T1000 (cell line): ENCODE measurements at regions not wholly inside any gene's neighbourhood (a gene's known extent, or its start where the extent isn't known, plus 50 kb on each side); places are given as distances from the start of the nearest gene placed in this dataset.
"Not testable (repeated sequence)": the region's sequence is repeated elsewhere in the genome, so short reads cannot be mapped to it uniquely, and the experiment has no call there.

ENCODE experiments used
- DNase-seq: peaks from one replicate; lab custom pipeline; 2025; ENCODE audit warnings: mixed read lengths; lab: John Stamatoyannopoulos, UW

- DNase-seq, result no peak
These were observed 233.3 kb downstream of the ZNF608 start for GRCh38 chr5:124512952-124513632.

GRCh38 chr5:124512236-124512635 lies 234.2 kb downstream of the ZNF608 start:
- no peak for DNase-seq

DNA sequence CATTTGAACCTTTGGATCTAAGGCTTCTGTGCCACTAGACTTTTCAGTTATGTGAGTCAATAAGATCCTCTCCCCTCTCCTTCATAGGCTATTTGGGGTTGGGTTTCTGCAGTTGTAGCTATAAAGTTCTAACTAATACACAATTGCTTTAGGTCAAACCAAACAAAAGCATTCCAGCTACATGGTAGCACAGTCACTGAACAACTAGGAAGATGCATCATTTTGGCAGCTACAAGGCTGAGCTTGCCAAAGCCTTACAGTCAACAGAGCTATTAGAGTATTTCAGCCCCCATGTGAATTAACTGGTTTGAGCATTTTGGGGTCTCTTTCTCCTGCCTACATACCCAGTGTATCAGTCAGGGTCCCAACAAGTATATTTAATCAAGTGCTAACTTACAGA lies 234.6 kb downstream of the ZNF608 start:
- DNase-seq, result no peak

DNA sequence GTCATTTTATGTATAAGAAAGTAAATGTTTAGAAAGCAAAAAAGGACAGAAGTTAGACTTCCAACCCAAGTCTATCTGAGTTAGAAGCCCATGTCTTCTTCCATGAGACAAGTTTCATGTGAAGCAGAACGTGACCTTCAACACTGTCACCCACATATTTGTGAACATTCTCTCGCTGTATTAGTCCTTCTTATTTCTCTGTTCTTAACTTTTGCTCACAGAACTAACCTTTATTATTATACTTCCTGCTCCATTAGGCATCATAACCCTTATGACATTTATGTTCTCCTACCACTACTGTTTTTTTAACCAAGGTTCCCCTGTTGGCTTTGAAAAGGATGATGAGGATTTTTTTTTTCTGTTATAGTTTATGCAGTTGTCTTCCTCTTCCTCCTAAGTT lies 238.8 kb downstream of the ZNF608 start:
- DNase-seq, result no peak

DNA sequence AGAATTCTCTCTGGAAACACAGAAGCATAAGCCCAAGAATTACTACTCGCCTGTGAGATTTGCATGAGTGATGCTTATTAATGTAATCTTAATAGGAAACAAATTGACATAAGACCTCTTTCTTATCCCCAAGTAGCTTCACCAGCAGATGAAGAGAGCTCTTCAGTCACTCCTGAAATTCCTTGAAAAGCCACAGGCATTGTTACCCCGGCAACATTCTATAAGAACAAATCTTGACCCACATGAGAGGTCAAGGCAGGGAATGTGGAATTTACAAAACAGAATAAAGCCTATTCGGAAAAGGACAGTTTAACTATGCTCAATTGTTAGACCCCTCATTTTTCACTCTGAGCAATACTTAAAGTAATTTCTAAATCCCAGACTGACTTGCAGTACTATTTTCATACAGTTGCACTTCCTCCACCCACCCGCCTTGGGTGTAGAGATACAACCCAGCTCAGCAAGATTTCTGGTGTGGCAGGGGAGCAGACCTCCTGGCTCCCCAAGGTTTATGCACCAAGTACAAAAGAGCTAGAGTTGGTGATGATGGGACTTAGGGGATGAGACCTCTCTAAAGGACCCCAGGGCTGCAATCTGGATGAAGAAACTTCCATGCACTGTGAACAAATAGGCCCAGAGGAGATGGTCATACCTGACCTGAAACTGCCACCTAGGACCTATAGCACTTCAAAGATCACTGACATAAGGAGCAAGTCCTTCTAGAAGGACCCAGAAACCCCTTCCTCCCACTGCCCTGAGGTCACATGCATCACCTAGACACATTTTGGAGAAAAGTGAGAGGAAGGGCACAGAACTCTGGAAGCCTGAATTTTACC lies 242.1 kb downstream of the ZNF608 start:
- DNase-seq, result no peak

DNA sequence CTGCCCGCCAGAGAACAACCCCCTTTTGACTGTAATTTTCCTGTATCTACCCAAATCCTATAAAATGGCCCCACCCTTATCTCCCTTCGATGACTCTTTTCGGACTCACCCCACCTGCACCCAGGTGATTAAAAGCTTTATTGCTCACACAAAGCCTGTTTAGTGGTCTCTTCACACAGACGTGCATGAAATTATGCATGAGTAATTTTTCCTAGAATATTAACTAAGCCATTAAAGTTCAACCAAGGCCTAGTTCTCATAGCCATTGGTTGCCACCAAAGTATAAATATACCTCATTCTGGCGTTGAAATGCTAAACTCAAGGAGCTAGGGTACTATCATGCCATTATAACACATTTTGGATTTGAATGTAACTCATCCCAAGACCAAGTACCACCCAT lies 243.9 kb downstream of the ZNF608 start:
- no peak for DNase-seq

DNA sequence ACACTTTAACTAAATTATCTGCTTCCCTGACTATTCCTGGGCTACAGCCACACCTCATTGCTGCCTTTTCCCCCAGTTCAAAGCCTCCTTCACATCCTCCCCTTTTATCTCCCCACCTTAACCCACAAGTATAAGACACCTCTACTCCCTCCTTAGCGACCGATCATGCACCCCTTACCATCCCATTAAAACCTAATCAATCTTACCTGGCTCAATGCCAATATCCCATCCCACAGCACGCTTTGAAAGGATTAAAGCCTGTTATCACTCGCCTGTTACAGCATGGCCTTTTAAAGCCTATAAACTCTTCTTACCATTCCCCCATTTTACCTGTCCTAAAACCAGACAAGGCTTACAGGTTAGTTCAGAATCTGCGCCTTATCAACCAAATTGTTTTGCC lies 246.6 kb downstream of the ZNF608 start:
- not testable (repeated sequence) for DNase-seq

GRCh38 chr5:124496968-124497367 lies 249.5 kb downstream of the ZNF608 start:
- DNase-seq, result not testable (repeated sequence)

GRCh38 chr5:124494540-124495116 lies 251.8 kb downstream of the ZNF608 start:
- no peak for DNase-seq

DNA sequence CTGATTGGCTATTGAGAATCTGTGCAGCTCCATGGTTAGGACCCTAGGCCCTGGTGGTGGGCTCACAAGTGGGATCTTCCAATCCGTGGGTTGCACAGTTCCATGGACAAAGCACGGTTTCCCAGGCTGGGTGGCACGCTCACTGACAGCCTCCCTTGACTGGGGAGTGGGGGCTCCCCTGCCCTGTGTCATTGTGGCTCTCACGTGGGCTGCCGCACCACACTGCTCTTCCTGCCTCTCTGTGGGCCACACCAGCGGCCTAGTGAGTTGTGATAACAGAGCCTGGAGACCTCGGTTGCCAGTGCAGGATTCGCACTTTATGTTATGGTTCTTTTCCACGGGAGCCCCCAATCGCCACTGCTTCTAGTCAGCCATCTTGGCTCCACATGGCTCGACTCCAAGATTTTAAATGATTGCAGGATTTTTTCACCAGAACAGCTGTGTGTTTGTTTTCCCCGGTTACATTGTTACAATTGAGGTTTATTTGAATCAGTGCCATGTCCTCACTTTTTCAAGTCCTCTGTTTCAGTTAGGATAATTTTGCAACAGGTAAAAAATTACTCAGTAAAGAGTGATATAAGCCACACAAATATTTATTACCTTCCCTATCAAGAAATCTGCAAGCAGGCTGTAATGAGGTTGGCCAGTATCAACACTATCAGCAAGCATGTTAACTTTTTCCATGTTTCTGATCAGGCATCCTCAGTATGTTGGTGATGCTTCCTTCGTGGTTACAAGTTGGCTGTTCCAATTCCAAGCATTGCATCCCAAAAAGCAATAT lies 253.8 kb downstream of the ZNF608 start:
- no peak for DNase-seq

- not testable (repeated sequence) for DNase-seq
These were observed 256.1 kb downstream of the ZNF608 start for GRCh38 chr5:124490315-124490714.

- DNase-seq, result no peak
These were observed 265.0 kb downstream of the ZNF608 start for GRCh38 chr5:124481419-124481818.

DNA sequence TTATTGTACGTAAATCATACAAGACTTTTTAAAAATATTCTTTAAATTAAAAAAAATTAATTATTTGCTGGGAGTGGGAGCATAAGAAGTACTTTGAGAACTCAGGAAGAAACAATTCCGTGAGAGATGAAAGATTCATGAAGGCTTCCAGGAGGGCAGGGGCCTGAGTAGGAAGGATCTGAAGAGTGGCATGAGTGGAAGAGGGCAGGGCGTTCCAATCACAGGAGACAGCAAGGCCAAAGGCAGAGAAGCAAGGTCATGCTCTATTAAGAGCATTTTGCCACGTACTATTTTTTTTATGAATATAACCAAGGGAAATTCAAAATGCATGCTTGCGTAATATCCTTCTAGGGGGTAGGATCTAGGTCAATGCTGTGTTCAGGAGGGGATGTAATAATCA lies 265.5 kb downstream of the ZNF608 start:
- no peak for DNase-seq

DNA sequence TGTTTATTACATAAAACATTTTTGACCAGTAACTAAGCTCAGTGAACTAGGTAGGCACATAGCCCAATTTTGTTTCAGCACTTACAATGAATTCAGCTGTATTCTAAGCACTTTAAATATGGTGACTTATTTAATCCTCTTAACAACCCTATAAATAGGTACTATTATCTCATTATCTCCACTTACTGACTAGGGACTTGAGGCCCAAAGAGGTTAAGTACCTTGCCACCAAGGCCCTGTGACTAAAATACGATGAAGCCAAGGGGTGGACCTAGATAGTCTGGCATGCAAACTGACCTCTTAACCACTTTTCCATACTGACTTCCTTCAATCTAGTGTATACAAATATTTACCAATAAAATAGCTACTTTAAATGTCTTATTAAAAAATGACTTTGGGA lies 266.4 kb downstream of the ZNF608 start:
- DNase-seq, result no peak

DNA sequence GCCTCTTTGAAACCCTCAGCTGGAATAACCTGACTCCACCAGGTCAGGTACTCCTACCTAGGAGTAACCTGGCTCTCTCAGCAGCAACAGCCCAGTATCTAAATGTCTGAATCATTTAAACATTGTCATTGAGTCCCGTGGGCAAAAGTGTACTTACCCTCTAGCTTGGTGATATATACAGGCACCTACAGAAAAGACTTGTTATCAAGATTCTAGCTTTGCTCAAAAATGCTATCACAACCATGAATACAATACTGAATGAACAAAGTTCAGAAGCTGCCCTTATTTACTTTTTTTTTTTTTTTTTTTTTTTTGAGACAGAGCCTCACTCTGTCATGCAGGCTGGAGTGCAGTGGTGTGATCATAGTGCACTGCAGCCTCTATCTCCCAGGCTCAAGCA lies 268.2 kb downstream of the ZNF608 start:
- no peak for DNase-seq

- no peak for DNase-seq
These were observed 268.9 kb downstream of the ZNF608 start for GRCh38 chr5:124477577-124477976.

DNA sequence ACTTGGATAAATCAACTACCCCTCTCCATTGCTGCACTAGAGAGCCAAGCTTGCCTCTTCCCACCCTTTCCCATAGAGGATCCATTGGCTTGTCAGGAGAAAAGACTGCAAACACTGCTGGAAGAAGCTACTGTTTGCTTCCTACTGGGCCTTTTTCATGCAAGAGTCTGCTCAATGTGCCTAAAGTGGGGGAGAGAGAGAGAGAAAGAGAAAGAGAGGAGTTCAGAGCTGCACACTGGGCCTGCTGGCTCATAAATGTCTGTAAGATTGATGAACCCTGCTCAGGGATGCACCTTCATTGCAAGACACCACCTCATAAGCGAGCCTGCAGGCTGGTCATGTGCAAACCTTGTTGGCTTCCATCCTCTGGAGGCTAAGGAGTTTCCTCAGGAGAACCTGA lies 269.4 kb downstream of the ZNF608 start:
- DNase-seq, result no peak

DNA sequence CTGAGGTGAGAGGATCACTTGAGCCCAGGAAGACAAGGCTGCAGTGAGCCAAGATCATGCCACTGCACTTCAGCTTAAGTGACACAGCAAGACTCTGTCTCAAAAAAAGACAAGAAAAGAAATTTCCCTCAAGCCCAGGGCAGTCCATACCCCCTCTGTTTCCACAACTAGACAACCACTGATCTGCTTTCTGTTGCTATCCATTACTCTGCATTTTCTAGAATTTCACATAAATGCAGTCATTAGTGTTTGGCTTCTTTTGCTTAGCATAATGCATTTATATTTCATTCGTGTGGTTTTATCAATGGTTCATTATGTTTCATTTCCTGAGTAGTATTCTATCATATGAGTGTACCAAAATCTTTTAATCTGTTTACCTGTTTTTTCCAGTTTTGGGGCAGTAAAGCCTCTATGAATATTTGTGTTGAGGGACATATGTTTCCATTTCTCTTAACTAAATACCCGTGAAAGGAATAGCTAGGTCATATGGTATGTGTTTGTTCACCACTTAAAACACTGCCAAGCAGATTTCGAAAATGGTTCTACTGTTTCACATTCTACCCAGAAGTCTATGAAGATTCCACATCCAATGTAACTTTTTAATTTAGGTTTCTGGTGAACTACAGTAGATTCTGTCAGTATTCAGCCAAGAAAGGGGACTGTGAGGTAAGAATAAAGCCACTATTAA lies 271.8 kb downstream of the ZNF608 start:
- no peak for DNase-seq

GRCh38 chr5:124468671-124469411 lies 277.6 kb downstream of the ZNF608 start:
- DNase-seq, result no peak

DNA sequence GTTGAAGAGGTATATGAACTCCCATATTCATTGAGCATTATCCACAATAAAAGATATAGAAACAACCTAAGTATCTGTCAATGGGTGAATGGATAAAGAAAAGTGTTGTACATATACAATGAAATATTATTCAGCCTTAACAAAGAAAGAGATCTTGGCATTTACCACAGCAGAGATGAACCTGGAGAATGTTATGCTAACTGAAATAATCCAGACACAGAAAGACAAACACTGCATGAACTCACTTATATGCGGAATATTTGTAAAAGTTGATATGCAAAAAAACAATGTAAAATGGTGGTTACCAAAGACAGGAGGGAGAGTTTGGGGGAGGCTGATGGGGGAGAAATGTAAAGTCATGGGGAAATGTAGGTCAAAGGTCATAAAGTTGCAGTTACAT lies 278.7 kb downstream of the ZNF608 start:
- DNase-seq, result no peak

GRCh38 chr5:124466011-124466410 lies 280.4 kb downstream of the ZNF608 start:
- no peak for DNase-seq
